NCI-H2196 (cell line): ENCODE measurements at regions not wholly inside any gene's neighbourhood (a gene's known extent, or its start where the extent isn't known, plus 50 kb on each side); places are given as distances from the start of the nearest gene placed in this dataset.

ENCODE experiments used
- DNase-seq: peaks from one replicate; lab custom pipeline; 2025; ENCODE audit not compliant: unreplicated experiment; lab: John Stamatoyannopoulos, UW

GRCh38 chr5:145221416-145221815, 613.7 kb downstream of the PRELID2 start:
- DNase-seq = no peak

GRCh38 chr5:145220481-145220880, 614.7 kb downstream of the PRELID2 start:
- DNase-seq = no peak

- DNase-seq = no peak
Observed at GRCh38 chr5:145218982-145219381, 616.2 kb downstream of the PRELID2 start.

- DNase-seq = no peak
Observed at GRCh38 chr5:145218019-145218418, 617.1 kb downstream of the PRELID2 start.

- no peak for DNase-seq
Observed at GRCh38 chr5:145210020-145210419, 625.1 kb downstream of the PRELID2 start.

GRCh38 chr5:145205546-145205945, 629.6 kb downstream of the PRELID2 start:
- no peak for DNase-seq

GRCh38 chr5:145204743-145205142, 630.4 kb downstream of the PRELID2 start:
- no peak for DNase-seq

GRCh38 chr5:145203193-145203592, 631.9 kb downstream of the PRELID2 start:
- no peak for DNase-seq

- no peak for DNase-seq
Observed at GRCh38 chr5:145198525-145199260, 636.4 kb downstream of the PRELID2 start.

- DNase-seq = no peak
Observed at GRCh38 chr5:145189746-145190145, 645.4 kb downstream of the PRELID2 start.

- no peak for DNase-seq
Observed at GRCh38 chr5:145180371-145180770, 654.8 kb downstream of the PRELID2 start.

- DNase-seq = no peak
Observed at GRCh38 chr5:145178641-145179523, 656.3 kb downstream of the PRELID2 start.

- no peak for DNase-seq
Observed at GRCh38 chr5:145176041-145176440, 659.1 kb downstream of the PRELID2 start.

GRCh38 chr5:145166110-145166509, 669.0 kb downstream of the PRELID2 start:
- no peak for DNase-seq

- no peak for DNase-seq
Observed at GRCh38 chr5:145163876-145164275, 671.3 kb downstream of the PRELID2 start.

GRCh38 chr5:145162626-145163025, 672.5 kb downstream of the PRELID2 start:
- DNase-seq = no peak

- no peak for DNase-seq
Observed at GRCh38 chr5:145161391-145161790, 673.8 kb downstream of the PRELID2 start.

- DNase-seq = no peak
Observed at GRCh38 chr5:145160679-145161078, 674.5 kb downstream of the PRELID2 start.

- no peak for DNase-seq
Observed at GRCh38 chr5:145158730-145159129, 676.4 kb downstream of the PRELID2 start.

GRCh38 chr5:145157841-145158240, 677.3 kb downstream of the PRELID2 start:
- DNase-seq = no peak

- DNase-seq = no peak
Observed at GRCh38 chr5:145141534-145141933, 693.6 kb downstream of the PRELID2 start.

- no peak for DNase-seq
Observed at GRCh38 chr5:145130996-145131395, 704.1 kb downstream of the PRELID2 start.
